WTC11 (cell line): ENCODE measurements at regions not wholly inside any gene's neighbourhood (a gene's known extent, or its start where the extent isn't known, plus 50 kb on each side); places are given as distances from the start of the nearest gene placed in this dataset.

ENCODE experiments used
- ATAC-seq: fragments of 200-7000 bp; cut with Tn5 transposase; 2 replicates; pipeline ENCODE4 v1.10.0; 2021; ENCODE audit warnings: mild to moderate bottlenecking, moderate library complexity
- CTCF ChIA-PET: fragments of 300-600 bp; sonication (Branson Sonifier 250); formaldehyde crosslinking; loops from one replicate; lab custom pipeline; 2021; ENCODE audit warnings: antibody characterized with exemption; lab: Charles Lee
- POLR2A ChIA-PET: fragments of 350-600 bp; sonication (Branson Sonifier 250); formaldehyde crosslinking; loops from one replicate; lab custom pipeline; 2021; ENCODE audit warnings: antibody characterized with exemption; lab: Charles Lee
- DNase-seq: peaks from one replicate; pipeline ENCODE4 v3.0.0; 2021; ENCODE audit warnings: low spot score
- H3K27ac Mint-ChIP-seq: 2 replicates; pipeline ENCODE4 v1.8.0; 2021; ENCODE audit warnings: mixed read lengths
- H3K27me3 Mint-ChIP-seq: 2 replicates; pipeline ENCODE4 v1.8.0; 2021; ENCODE audit warnings: low read depth, mild to moderate bottlenecking, moderate library complexity, mixed read lengths
- H3K36me3 Mint-ChIP-seq: 2 replicates; pipeline ENCODE4 v1.8.0; 2021; ENCODE audit warnings: mixed read lengths
- H3K4me1 Mint-ChIP-seq: 2 replicates; pipeline ENCODE4 v1.8.0; 2022; ENCODE audit warnings: mixed read lengths
- H3K4me3 Mint-ChIP-seq: 2 replicates; pipeline ENCODE4 v1.8.0; 2021; ENCODE audit warnings: mild to moderate bottlenecking, moderate library complexity, mixed read lengths
- H3K9me3 Mint-ChIP-seq: 2 replicates; pipeline ENCODE4 v1.8.0; 2021; ENCODE audit warnings: mixed read lengths
- CREB1 ChIP-seq: sonication (generic); formaldehyde crosslinking; IDR thresholded peaks from 2 replicates; pipeline ENCODE4 v1.8.0; 2023; ENCODE audit warnings: mild to moderate bottlenecking, missing genetic modification reagents
- HMGA2 ChIP-seq: fragments of 250-450 bp; sonication (Bioruptor Pico); IDR thresholded peaks from 2 replicates; pipeline ENCODE4 v1.4.0; 2021; ENCODE audit warnings: mild to moderate bottlenecking, moderate library complexity
- NFE2L1 ChIP-seq: sonication (generic); formaldehyde crosslinking; IDR thresholded peaks from 2 replicates; pipeline ENCODE4 v1.8.1; 2023; ENCODE audit warnings: missing genetic modification reagents
- OVOL2 ChIP-seq: fragments of 250-450 bp; sonication (Bioruptor Pico); IDR thresholded peaks from 2 replicates; pipeline ENCODE4 v1.9.0; 2021; ENCODE audit warnings: mild to moderate bottlenecking, borderline replicate concordance
- PREB ChIP-seq: sonication (generic); formaldehyde crosslinking; IDR thresholded peaks from 2 replicates; pipeline ENCODE4 v1.8.1; 2022; ENCODE audit warnings: mild to moderate bottlenecking, missing genetic modification reagents, moderate library complexity, borderline replicate concordance
- PRRX2 ChIP-seq: fragments of 250-450 bp; sonication (Bioruptor Pico); IDR thresholded peaks from 2 replicates; pipeline ENCODE4 v1.8.0; 2021; ENCODE audit warnings: mild to moderate bottlenecking
- ZNF121 ChIP-seq: sonication (generic); formaldehyde crosslinking; IDR thresholded peaks from 2 replicates; pipeline ENCODE4 v1.8.0; 2023; ENCODE audit warnings: missing genetic modification reagents
- ZNF219 ChIP-seq: sonication (generic); formaldehyde crosslinking; IDR thresholded peaks from 2 replicates; pipeline ENCODE4 v1.8.0; 2023; ENCODE audit warnings: missing genetic modification reagents, mild to moderate bottlenecking, borderline replicate concordance
- ZNF317 ChIP-seq: sonication (generic); formaldehyde crosslinking; IDR thresholded peaks from 2 replicates; pipeline ENCODE4 v1.8.1; 2023; ENCODE audit warnings: low read depth, mild to moderate bottlenecking, moderate library complexity, missing genetic modification reagents, borderline replicate concordance
- ZNF416 ChIP-seq: fragments of 250-450 bp; sonication (Bioruptor Pico); IDR thresholded peaks from 2 replicates; pipeline ENCODE4 v1.9.0; 2021; ENCODE audit warnings: mild to moderate bottlenecking, inconsistent platforms
- ZNF671 ChIP-seq: fragments of 250-450 bp; sonication (Bioruptor Pico); IDR thresholded peaks from 2 replicates; pipeline ENCODE4 v1.8.0; 2021; ENCODE audit warnings: mild to moderate bottlenecking
- ZSCAN18 ChIP-seq: fragments of 250-450 bp; sonication (Bioruptor Pico); IDR thresholded peaks from 2 replicates; pipeline ENCODE4 v2.1.2; 2022; ENCODE audit warnings: mild to moderate bottlenecking, moderate library complexity
- TF ChIP-seq, protein P1 (sequence below): fragments of 250-450 bp; sonication (Bioruptor Pico); IDR thresholded peaks from 2 replicates; pipeline ENCODE4 v1.9.0; 2021; ENCODE audit warnings: mild to moderate bottlenecking
- TF ChIP-seq, protein P2 (sequence below): fragments of 250-450 bp; sonication (Bioruptor Pico); IDR thresholded peaks from 2 replicates; pipeline ENCODE4 v1.9.0; 2021; ENCODE audit warnings: mild to moderate bottlenecking
- TF ChIP-seq, protein P3 (sequence below): sonication (generic); formaldehyde crosslinking; IDR thresholded peaks from 2 replicates; pipeline ENCODE4 v1.8.1; 2022; ENCODE audit warnings: low read depth, missing genetic modification reagents, borderline replicate concordance

GRCh38 chr2:19714926-19715325, 186.9 kb downstream of the TTC32 start (continued):
- TF ChIP-seq ZSCAN18 (CRISPR knock-in tag) (no peak), ZNF121 (CRISPR knock-in tag) (no peak), ZNF219 (CRISPR knock-in tag) (no peak)
- TF ChIP-seq, protein P1, sequence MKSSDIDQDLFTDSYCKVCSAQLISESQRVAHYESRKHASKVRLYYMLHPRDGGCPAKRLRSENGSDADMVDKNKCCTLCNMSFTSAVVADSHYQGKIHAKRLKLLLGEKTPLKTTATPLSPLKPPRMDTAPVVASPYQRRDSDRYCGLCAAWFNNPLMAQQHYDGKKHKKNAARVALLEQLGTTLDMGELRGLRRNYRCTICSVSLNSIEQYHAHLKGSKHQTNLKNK (CRISPR knock-in tag) = no peak

DNA sequence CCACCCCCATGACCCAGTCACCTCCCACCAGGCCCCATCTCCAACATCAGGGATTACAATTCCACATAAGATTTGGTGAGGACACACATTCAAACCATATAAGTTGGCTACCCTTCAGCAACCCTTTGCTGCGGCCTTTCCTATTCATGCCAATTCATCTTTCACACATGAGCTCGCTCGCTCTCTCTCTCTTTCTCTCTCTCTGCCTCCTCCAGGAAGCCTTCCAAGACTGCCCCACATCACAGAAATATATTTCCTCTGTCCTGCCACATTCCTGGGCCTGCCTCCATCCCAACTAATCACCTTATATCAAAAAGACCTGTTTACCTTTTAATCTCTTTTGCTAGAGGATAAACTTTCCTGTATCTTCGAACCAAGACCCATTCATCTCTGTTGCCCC, 188.9 kb downstream of the TTC32 start:
- Mint-ChIP-seq H3K27me3 (peaks cover 7% of the 10 kb centered on the region), H3K4me3 (no peak overlapping the region), H3K9me3 (peaks cover 18% of the 10 kb centered on the region), H3K4me1 (peaks cover 4% of the 10 kb centered on the region), H3K27ac (peak overlapping the region; percentile 3; the same call in 1 of the 2 replicates), H3K36me3 (peaks cover 2% of the 10 kb centered on the region; the same call in 1 of the 2 replicates)
- POLR2A ChIA-PET = no interaction called here
- DNase-seq (no peak), ATAC-seq (no peak)
- CTCF ChIA-PET = interaction anchor here (2.1 kb wide), 1 partner anchor 9 kb away, joined by 7 read pairs; no protein-coding TSS in a partner anchor
- TF ChIP-seq ZNF121 (CRISPR knock-in tag) = no peak
- no peak for TF ChIP-seq ZNF416
- TF ChIP-seq HMGA2 (CRISPR knock-in tag) = no peak
- no peak for TF ChIP-seq ZSCAN18 (CRISPR knock-in tag)
- no peak for TF ChIP-seq CREB1 (CRISPR knock-in tag)
- no peak for TF ChIP-seq ZNF317 (CRISPR knock-in tag)
- no peak for TF ChIP-seq PREB (CRISPR knock-in tag)
- no peak for TF ChIP-seq ZNF671 (CRISPR knock-in tag)
- TF ChIP-seq, protein P2, sequence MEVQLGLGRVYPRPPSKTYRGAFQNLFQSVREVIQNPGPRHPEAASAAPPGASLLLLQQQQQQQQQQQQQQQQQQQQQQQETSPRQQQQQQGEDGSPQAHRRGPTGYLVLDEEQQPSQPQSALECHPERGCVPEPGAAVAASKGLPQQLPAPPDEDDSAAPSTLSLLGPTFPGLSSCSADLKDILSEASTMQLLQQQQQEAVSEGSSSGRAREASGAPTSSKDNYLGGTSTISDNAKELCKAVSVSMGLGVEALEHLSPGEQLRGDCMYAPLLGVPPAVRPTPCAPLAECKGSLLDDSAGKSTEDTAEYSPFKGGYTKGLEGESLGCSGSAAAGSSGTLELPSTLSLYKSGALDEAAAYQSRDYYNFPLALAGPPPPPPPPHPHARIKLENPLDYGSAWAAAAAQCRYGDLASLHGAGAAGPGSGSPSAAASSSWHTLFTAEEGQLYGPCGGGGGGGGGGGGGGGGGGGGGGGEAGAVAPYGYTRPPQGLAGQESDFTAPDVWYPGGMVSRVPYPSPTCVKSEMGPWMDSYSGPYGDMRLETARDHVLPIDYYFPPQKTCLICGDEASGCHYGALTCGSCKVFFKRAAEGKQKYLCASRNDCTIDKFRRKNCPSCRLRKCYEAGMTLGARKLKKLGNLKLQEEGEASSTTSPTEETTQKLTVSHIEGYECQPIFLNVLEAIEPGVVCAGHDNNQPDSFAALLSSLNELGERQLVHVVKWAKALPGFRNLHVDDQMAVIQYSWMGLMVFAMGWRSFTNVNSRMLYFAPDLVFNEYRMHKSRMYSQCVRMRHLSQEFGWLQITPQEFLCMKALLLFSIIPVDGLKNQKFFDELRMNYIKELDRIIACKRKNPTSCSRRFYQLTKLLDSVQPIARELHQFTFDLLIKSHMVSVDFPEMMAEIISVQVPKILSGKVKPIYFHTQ = no peak
- TF ChIP-seq NFE2L1 = no peak
- no peak for TF ChIP-seq PRRX2 (CRISPR knock-in tag)
- TF ChIP-seq OVOL2 (CRISPR knock-in tag) = no peak
- TF ChIP-seq, protein P3, sequence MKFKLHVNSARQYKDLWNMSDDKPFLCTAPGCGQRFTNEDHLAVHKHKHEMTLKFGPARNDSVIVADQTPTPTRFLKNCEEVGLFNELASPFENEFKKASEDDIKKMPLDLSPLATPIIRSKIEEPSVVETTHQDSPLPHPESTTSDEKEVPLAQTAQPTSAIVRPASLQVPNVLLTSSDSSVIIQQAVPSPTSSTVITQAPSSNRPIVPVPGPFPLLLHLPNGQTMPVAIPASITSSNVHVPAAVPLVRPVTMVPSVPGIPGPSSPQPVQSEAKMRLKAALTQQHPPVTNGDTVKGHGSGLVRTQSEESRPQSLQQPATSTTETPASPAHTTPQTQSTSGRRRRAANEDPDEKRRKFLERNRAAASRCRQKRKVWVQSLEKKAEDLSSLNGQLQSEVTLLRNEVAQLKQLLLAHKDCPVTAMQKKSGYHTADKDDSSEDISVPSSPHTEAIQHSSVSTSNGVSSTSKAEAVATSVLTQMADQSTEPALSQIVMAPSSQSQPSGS (CRISPR knock-in tag) = no peak
